T-helper 2 cell treated with Interferon-gamma antibody and Interleukin-4, amounts not matched to agents 100 ng/mL and 5 ng/mL, for 36 hours (primary cell): ENCODE measurements at regions not wholly inside any gene's neighbourhood (a gene's known extent, or its start where the extent isn't known, plus 50 kb on each side); places are given as distances from the start of the nearest gene placed in this dataset.
"Not testable (repeated sequence)": the region's sequence is repeated elsewhere in the genome, so short reads cannot be mapped to it uniquely, and the experiment has no call there.

Source experiments
- intact Hi-C: fragments of 100-400 bp; cut with micrococcal nuclease; formaldehyde crosslinking; loops from one replicate; pipeline ENCODE4 v1.15.1; 2023

DNA sequence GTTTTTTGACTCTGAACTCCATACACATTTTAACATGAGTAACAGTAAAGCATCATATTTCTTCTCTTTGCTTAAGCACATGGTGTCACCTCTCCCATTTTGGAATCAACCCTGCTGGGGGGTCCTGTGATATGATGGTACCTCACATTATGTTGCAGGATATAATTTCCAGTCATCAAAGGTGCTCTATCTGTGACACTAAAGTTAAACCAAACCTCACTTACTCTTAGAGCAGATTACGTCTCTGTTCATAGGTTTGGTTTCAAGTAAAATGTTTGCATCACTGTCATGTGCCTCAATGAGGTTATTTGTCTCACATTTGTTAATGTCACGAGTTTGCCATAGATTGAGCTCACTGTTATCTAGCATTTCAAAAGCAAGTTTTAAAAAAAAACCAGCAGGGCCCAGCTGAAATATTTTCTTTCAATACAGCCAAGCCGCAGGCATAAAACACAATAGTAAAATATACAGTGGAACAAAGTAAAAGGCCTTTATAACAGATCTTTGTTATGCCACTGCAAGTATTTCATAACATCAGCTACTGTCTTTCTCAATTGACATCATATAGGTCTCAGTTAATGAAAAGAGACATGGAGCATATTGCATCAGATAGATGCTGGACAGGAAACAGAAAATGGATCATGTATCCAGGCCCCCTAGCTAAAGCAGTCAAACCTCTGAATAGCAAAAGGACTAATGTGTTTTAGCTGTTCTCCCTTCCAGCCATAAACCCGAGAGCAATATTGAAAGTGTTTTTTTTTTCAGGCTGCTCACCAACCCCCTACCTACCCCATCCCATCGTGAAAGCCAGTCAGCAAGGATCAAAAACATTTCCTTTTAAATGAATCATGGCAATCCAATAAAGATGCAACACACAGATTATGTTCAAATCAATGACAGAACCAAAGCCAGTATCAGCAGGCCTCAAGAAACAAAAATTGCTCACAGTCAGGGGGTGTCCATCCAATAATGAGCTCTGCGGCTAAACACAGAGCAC is 182.1 kb upstream of the ITGA1 start:
- intact Hi-C loops, result no loop called here

DNA sequence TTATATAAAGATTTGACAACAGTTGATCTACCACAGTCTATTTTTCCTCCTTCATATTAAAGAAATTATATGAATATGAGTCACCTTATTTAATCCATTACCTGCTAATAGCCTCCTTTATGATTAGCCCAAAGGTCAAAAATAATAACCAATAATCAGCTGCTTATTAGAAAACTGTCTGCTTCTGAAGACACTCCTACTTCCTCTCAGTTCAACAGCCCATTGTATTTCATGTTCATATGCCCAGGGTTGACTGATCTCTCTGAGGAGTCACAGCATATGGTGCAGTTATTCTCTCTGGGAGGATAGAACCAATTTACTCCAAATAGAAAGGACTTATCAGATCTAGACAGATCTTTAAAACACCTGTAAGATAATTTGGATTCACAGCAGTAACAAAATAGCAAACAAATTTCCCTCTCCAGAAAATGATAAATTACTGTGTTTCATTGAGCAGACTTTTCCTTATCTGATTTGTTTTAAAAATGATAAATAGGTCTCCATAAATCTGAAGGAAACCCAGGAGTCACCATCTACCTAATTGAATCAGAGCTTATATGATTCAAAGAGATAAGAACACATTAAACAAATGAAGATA is 180.4 kb upstream of the ITGA1 start:
- intact Hi-C loops, result no loop called here

DNA sequence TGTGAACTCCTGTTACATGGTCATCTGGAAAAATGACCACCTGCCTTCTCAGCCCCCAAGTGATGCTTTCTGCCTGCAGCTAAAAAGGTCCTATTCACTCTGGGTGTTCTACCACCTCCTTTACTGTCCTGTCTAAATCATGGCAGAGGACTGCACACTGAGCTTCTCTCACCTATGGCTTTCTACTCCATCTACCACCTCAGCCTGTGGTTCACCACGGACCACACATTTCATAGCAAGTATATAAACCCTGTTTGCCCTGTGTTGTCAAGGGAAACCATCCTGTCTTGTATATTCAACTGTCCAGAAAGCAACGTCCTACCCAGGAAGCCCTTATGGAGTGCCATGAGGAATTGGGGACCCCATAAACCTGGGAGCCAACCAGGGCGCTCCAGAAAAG is 167.4 kb upstream of the ITGA1 start:
- intact Hi-C loops, result no loop called here

DNA sequence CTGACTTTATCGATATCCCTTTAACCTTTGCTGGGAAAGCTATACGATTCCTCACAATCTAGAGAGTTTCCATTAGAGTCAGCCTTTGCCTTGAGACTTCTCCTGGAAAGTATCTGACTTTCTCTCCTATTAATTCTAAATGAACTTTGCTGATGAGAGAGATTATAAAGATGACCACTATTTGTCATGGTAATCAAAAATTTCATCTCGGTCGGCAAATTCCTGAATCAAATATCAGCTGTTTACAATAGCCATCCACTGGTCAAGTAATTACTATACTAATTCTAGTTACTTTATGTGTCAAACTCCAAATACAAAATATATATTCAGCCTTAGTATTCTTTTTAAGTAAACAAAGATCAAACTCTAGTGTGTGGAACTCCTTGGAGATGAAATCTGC is 164.4 kb upstream of the ITGA1 start:
- intact Hi-C loops, result no loop called here

DNA sequence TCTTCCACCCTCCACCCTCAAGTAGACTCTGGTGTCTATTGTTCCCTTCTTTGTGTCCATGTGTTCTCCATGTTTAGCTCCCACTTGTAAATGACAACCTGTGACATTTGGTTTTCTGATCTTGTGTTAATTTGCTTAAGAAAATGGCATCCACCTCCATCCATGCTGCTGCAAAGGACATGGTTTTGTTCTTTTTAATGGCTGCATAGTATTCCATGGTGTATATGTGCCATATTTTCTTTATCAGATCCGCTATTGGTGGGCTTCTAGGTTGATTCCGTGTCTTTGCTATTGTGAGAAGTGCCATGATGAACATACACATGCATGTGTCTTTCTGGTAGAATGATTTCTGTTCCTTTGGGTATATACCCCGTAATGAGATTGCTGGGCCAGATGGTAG is 163.4 kb upstream of the ITGA1 start:
- intact Hi-C loops, result no loop called here

DNA sequence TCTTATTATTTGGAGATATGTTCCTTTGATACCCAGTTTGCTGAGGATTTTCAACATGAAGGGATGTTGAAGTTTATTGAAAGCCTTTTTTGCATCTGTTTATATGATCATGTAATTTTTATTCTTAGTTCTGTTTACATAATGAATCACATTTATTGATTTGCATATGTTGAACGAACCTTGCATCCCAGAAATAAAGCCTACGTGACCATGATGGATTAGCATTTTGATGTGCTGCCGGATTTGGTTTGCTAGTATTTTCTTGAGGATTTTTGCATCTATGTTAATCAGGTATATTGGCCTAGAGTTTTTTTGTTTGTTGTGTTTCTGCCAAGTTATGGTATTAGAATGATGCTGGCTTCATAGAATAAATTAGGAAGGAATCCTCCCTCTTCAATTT is 161.4 kb upstream of the ITGA1 start:
- intact Hi-C loops, result no loop called here

DNA sequence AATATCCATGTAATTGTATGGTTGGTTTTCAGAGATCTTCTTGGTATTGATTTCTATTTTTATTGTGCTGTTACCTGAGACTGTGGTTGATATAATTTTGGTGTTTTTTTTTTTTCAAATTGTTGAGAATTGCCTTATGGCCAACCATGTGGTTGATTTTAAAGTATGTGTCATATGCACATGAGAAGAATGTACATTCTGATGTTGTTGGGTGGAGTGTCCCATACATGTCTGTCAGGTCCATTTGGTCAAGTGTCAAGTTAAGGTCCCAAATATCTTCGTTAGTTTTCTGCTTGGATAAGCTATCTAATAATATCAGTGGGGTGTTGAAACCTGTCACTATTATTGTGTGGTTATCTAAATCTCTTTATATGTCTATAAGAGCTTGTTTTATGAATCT is 160.0 kb upstream of the ITGA1 start:
- intact Hi-C loops, result no loop called here

DNA sequence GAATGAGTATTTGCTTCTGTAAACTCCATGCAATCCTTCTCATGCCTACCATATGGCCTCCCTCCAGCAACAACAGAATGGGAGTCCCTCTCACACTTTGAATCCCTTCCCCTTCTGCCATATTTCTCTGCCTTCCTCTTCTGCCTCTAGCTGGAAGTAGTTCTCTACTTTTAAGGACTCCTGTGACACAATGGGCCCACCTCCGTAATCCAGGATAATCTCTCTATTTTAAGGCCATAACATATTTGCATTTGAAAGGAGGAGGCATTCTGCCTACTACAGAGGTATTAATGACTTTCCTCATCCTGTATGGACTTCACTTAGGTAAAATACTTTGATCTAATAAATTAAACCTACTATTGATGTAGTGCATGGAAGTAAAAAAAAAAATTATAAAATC is 155.4 kb upstream of the ITGA1 start:
- intact Hi-C loops, result no loop called here

DNA sequence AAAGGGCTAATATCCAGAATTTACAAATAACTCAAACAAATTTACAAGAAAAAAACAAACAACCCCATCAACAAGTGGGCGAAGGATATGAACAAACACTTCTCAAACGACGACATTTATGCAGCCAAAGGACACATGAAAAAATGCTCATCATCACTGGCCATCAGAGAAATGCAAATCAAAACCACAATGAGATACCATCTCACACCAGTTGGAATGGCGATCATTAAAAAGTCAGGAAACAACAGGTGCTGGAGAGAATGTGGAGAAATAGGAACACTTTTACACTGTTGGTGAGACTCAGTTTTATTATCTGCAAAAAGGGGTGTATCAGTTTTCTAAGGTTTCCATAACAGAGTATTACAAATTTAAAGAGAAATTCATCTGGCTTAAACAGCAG is 153.5 kb upstream of the ITGA1 start:
- intact Hi-C loops, result not testable (repeated sequence)

DNA sequence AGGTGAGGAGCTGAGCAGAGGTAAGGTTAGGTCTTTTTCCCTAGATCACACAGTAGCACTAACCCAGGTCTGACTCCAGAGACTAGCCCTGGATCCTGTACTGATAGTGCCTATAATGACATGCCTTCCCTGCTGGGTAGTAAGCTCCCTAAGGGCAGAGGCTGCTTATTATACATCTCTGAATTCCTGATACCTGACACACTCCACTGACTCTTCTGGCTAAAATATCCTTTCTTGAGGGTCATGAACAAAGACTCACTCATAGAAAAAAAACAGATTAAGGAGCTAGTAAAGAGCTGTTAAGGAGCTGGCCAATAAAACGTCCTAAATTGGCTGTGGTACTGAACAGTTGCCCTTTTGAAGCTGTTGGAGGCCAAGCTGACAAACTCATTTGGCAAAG is 149.0 kb upstream of the ITGA1 start:
- intact Hi-C loops, result no loop called here

DNA sequence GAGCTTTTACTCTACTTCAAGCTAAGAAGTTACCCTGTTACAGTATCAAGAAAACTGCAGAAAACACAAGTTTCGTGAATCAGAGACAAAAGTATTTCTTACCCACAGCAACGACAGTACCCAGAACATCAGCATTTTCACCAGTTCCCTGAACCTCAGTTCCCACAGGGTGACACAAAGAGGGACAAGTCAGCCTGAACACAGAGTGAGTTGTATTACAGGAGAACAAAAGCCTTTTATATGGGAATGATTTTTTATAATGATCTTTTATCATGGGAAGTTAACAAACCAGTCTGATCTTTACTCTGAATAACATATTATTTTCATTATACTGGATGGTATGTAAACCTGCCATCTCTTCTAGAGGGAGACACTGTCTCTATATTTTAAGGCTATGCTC is 139.0 kb upstream of the ITGA1 start:
- intact Hi-C loops, result no loop called here

DNA sequence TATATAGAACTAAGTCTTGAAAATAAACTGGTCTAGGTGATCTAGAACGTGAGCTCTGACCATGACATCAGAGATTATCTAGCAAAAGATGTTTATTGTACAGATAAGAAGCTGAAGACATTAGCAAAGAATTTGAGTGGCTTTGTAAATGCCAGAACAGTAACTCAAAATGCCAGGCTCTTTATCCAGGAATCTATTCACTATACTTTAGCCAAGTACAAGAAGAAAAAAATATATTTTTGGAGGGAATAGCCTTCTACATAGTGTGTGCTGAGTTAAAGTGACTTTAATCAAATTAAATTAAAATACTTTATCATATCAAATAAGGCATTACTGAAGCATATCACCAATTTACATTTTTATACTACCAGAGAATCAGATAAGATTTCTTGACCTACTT is 132.6 kb upstream of the ITGA1 start:
- intact Hi-C loops, result loop anchor here (5.0 to 10.0 kb wide), 2 partner anchors 270 to 1273 kb away; partner anchors contain the start of gene ISL1

DNA sequence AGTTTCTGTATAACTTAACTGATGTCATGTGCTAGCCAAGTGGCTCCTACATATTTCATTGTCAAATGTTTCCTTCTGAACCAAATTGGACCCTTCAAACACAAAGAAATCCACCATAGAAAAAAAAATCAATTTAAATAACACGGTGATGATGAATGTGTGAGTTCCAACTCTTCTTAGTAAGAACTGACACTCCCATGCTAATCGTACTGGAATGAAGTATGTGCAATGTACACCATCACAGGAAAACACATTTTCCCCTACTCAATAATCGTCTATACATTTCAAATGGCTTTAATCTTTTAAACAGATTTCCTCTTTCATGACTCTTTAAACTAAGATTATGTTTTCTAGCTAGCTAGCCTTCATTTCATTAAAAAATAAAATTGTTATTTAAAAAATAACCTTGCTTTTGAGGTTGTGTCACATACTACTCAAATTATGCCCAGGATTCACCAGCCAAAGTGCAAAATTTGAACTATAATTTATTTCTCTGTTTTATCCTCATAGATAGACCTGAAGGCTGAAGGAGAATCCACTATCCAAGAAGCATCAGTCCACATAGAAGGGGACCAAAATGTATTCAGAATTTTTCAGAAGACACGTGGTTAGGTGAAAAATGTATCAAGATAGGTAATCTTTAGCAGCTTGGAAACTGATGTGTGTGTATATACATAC is 131.0 kb upstream of the ITGA1 start:
- intact Hi-C loops, result loop anchor here (1.0 to 10.0 kb wide), 3 partner anchors 272 to 1693 kb away; partner anchors contain the start of gene ISL1

DNA sequence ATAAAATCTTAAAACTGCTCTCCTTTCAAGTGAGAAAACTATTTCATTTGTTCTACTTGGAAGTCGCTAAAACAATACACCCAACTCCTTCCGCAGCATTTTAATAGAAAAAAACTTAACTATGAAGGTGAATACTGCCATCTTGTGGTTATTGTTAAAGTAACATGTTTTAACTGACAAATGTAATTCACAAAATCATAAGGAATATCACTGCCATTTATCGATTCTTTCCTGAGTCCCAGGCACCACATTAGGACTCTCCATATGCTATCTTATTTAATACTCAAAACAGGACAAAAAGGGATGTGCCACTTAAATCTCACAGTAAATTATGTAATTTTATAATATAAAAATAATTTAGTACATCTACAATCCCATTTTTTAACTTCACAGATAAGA is 130.5 kb upstream of the ITGA1 start:
- intact Hi-C loops, result loop anchor here (1.0 to 10.0 kb wide), 3 partner anchors 272 to 1694 kb away; partner anchors contain the start of gene ISL1

DNA sequence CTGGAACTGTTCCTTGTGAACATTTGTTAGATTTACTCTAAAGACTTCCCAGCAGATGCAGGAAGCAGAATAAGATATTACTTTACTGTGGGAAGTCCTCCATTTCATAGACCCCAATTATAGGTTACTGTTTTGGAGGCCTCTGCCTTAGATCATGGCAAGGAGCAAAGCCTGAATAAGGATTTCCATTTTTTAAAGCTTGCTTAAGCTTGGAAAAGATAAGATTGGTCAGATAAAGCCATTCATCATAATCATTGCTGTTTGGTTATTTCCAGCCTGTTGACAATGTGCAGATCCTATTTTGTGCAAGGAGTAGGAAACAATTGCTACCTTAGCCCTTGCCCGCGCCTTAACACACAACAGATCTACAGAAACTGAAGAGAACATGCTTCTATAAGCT is 129.5 kb upstream of the ITGA1 start:
- intact Hi-C loops, result loop anchor here (5.0 to 10.0 kb wide), 2 partner anchors 273 to 1276 kb away; partner anchors contain the start of gene ISL1

DNA sequence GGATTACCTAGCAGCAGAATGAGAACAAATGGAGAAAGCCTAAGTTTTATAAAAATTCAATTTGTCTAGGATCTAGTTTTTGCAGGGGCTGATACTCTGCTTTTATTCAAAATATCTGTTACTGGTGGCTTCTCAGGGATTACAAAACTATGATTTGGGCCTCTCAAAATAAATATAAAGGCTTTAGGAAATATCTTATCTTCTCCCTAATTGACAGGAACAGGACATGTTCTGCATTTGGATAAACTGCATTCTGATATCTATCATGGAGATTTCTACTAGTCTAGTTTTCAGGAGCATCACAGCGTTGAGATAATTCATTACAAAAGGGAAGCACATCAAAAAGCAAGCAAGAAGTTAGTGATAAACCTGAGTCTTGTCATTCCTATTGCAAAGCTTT is 127.1 kb upstream of the ITGA1 start:
- intact Hi-C loops, result no loop called here

DNA sequence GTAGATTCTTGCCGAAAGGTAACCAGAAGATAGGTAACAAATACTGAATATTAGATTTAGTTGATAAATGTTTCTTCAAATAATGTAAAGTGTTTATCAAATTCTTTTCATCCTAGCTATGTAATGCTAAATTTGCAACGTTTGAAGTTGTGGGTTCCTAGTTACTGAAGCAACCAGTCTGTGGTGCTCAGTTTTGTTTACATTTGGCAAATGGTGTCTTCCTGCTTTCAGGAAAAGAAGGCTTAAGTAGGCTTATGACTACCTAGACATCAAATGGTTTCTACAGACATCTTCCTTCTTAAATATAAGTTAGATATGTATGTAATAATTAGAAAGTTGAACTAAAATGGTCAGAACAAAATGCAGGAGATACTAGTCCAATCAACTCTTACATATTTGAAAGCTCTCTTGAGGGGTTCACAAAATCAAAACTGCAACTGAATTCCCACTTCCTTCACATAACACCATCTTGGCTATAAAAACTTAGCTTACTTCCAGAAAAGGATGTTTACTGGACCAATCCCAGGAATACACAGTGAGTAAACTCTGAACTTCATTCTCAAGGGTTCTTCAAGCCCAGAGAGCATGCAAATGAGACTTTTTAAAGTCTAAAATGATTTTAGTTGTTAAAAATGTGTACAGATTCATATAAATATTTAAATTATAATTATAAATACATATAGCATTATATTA is 125.7 kb upstream of the ITGA1 start:
- intact Hi-C loops, result no loop called here

DNA sequence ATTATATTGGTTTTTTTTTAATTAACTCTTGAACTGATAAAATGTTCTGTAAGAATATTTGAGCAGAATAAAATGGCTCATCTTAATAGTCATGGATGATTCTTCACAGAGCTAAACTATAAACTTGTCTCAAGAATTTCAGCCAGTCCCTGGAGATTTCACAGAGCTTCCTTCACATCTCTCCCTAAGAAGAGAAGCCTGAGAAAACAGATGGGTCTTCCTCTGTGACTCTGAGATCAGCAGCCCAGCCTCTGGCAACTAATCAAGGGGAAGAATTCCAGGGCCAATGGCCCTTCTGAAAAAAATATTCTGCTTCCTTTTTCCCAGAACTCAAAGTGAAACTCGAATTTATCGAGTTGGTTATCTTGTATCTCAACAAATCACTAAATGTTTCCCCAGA is 122.2 kb upstream of the ITGA1 start:
- intact Hi-C loops, result no loop called here

DNA sequence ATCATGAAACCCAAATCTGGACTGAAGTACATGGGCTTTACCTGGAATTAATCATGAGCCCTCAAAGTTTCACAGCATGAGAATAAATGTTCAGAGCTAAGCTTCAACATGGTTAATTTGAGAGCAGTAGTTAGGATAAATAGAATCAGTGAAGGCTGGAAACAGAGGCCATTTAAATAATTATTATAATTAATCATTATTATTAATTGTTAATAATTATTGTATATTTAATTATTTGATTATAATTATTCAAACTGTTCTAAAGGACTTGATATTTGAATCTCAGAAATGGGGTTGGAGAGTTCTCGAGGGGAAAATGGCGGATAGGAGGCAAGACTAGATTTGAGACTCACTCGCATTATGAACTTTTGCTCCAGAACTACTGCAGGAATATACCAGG is 119.6 kb upstream of the ITGA1 start:
- intact Hi-C loops, result no loop called here

DNA sequence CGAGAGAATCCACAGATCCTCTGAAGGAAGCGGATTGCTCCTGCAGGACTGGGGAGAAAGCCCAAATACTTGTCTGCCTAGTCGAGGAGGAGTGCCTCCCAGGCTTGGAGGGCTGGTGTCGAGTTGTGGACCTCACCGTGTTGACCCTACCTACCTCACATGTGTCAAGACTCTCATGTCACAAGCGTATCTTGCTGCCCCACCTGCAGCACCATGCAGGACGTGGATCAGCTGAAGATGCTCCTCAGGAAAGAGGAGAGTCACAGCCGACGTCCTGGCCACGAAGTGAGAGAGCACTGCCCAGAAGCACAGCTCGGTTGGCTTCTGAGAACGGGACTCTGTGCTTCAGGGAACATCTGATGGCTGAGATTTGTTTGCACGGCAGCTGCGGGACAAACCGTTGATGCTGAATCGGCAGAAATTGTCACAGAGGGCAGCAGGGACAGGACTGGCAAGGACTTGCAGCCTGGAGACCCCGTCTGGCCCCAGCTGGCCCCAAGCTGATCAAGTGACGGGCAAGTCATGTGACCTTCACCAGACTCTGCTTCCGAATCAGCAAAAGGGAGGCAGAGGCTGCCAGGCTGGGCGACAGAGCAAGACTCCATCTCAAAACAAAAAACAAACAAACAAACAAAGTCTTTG is 119.1 kb upstream of the ITGA1 start:
- intact Hi-C loops, result no loop called here

DNA sequence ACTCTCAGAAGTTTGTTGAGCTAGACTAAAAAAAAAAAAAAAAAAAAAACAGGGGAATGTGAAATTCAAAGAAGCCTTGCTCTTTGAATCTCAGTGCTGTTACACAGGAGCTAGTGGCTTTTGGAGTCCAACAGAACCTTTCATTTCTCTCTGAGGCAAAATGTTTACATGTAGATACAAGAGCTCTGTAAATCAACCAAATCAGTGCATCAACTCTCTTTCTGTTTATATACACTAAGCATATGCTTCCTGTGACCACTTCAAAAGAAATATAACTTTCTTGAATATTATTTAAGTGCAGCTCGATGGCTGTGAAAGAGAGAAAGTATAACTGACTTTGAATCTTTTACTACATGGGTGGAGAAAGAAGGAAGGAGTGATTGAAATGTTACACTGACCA is 115.3 kb upstream of the ITGA1 start:
- intact Hi-C loops, result no loop called here
